MCF 10A (cell line): ENCODE measurements at regions not wholly inside any gene's neighbourhood (a gene's known extent, or its start where the extent isn't known, plus 50 kb on each side); places are given as distances from the start of the nearest gene placed in this dataset.
A peak's percentile ranks its signal among the peaks of the same experiment; 100 is the strongest.
"Not testable (repeated sequence)": the region's sequence is repeated elsewhere in the genome, so short reads cannot be mapped to it uniquely, and the experiment has no call there.

Experiments
- BruUV-seq: library from RNA; stranded (reverse); fragments of 400-500 nt; replicated peaks from 2 replicates; lab custom pipeline; 2021; lab: Mats Ljungman, UMichigan
- CTCF ChIA-PET: fragments of 300-600 bp; sonication (Branson Sonifier 250); formaldehyde crosslinking; extraction: SDS; loops from one replicate; lab custom pipeline; 2021; ENCODE audit warnings: antibody characterized with exemption, inconsistent platforms; lab: Yijun Ruan, JAX
- POLR2A ChIA-PET: fragments of 300-600, 350-650 bp; sonication (Branson Sonifier 250); formaldehyde crosslinking; extraction: SDS; loops from one replicate; lab custom pipeline; 2020; ENCODE audit warnings: antibody characterized with exemption, inconsistent platforms; lab: Yijun Ruan, JAX
- DNase-seq: peaks from one replicate; pipeline ENCODE4 v3.0.0-alpha.2; 2018; ENCODE audit not compliant: unreplicated experiment
- H3K27ac Mint-ChIP-seq: one replicate; pipeline ENCODE4 v1.8.0; 2022; ENCODE audit warnings: mild to moderate bottlenecking, low read depth, mixed read lengths; ENCODE audit not compliant: unreplicated experiment
- H3K27me3 Mint-ChIP-seq: one replicate; pipeline ENCODE4 v1.8.0; 2022; ENCODE audit warnings: mixed read lengths; ENCODE audit not compliant: insufficient read depth, unreplicated experiment
- H3K36me3 Mint-ChIP-seq: one replicate; pipeline ENCODE4 v1.8.0; 2022; ENCODE audit warnings: mild to moderate bottlenecking, moderate library complexity, mixed read lengths; ENCODE audit not compliant: insufficient read depth, unreplicated experiment
- H3K4me1 Mint-ChIP-seq: one replicate; pipeline ENCODE4 v1.8.0; 2022; ENCODE audit warnings: mixed read lengths; ENCODE audit not compliant: insufficient read depth, unreplicated experiment
- H3K4me3 Mint-ChIP-seq: one replicate; pipeline ENCODE4 v1.8.0; 2022; ENCODE audit warnings: mild to moderate bottlenecking, moderate library complexity, mixed read lengths; ENCODE audit not compliant: unreplicated experiment
- H3K9me3 Mint-ChIP-seq: one replicate; pipeline ENCODE4 v1.8.0; 2022; ENCODE audit warnings: mixed read lengths; ENCODE audit not compliant: unreplicated experiment
- intact Hi-C: fragments of 100-400 bp; cut with micrococcal nuclease; formaldehyde crosslinking; loops from 2 replicates; pipeline ENCODE4 v1.14.1; 2022
- TF ChIP-seq, protein P1 (sequence below): fragments of 200-600 bp; IDR thresholded peaks from one replicate; pipeline ENCODE4 v1.8.0; 2022; ENCODE audit warnings: antibody characterized with exemption, mild to moderate bottlenecking; ENCODE audit not compliant: unreplicated experiment

DNA sequence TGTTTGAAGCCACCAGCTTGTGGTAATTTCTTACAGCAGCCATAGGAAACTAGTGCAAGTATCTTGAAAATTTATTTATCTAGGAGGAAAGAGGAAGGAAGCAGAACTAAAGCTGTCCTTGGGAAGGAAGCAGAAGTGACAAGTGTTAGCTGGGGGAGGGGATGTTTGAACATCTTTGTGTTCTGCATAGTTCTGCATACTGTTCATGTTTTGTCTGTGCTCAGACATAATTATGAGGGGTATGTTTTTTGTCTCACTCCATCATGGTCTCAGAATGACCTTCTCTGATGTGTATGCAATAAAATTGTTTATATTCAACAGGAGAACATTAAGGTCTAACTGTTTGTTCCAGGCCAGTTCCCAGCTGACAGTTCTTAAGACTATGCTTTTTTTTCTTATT lies 606.5 kb downstream of the GALC start:
- Mint-ChIP-seq H3K9me3 (no peaks in the 10 kb centered on the region), H3K4me1 (no peaks in the 10 kb centered on the region), H3K4me3 (no peak overlapping the region), H3K27me3 (no peaks in the 10 kb centered on the region), H3K36me3 (no peaks in the 10 kb centered on the region), H3K27ac (no peak overlapping the region)
- CTCF ChIA-PET = no interaction called here
- TF ChIP-seq, protein P1, sequence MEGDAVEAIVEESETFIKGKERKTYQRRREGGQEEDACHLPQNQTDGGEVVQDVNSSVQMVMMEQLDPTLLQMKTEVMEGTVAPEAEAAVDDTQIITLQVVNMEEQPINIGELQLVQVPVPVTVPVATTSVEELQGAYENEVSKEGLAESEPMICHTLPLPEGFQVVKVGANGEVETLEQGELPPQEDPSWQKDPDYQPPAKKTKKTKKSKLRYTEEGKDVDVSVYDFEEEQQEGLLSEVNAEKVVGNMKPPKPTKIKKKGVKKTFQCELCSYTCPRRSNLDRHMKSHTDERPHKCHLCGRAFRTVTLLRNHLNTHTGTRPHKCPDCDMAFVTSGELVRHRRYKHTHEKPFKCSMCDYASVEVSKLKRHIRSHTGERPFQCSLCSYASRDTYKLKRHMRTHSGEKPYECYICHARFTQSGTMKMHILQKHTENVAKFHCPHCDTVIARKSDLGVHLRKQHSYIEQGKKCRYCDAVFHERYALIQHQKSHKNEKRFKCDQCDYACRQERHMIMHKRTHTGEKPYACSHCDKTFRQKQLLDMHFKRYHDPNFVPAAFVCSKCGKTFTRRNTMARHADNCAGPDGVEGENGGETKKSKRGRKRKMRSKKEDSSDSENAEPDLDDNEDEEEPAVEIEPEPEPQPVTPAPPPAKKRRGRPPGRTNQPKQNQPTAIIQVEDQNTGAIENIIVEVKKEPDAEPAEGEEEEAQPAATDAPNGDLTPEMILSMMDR = no peak
- POLR2A ChIA-PET = no interaction called here
- intact Hi-C loops = no loop called here
- DNase-seq = no peak
- BruUV-seq = no TSS peak

DNA sequence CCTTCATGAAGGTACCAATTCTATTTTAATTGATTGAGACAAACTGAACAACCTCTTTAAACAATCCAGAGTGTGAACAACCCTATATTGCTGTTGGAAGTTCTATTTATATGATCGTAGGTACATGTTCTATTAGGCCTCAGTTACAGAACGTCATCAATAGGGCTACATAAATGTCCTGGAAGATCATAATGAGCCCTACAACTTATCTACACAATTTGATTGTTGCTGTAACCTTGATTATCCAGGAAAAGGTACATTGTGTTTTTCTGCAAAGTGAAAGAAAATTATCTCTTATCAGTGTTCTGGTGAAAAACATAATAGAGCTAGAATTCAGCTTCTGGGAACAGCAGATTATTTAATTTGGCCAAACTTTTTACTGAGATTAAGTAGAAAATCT lies 612.9 kb downstream of the GALC start:
- CTCF ChIA-PET = interaction anchor here (0.6 kb wide), 1 partner anchor 196 kb away, joined by 5 read pairs; no protein-coding TSS in a partner anchor
- POLR2A ChIA-PET = no interaction called here
- no peak overlapping the region for H3K4me3 Mint-ChIP-seq

DNA sequence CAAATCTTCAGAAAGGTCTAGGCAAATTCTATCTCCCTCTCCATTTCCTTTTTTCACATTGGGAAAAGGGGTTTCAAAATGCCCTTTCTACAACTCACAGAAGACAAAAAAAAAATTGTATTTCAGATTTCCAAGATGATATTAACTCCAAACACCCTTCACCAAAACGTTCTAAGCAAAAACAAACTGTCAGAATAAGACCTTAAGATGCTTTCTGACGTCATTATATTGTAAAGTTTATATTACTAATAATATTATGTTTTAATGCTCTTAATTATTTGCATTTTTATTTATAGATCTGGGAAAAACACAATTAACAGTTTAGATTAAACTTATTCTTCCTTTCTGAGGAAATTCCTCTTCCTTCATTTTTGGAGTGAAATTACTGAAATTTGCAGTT lies 624.2 kb downstream of the GALC start:
- Mint-ChIP-seq H3K27ac (no peak overlapping the region), H3K4me3 (no peak overlapping the region), H3K36me3 (no peaks in the 10 kb centered on the region), H3K4me1 (peaks cover 6% of the 10 kb centered on the region), H3K27me3 (no peaks in the 10 kb centered on the region), H3K9me3 (no peaks in the 10 kb centered on the region)
- CTCF ChIA-PET = no interaction called here
- intact Hi-C loops = no loop called here
- POLR2A ChIA-PET = no interaction called here
- TF ChIP-seq, protein P1 = no peak
- BruUV-seq = no TSS peak
- DNase-seq = no peak

More for the DNA sequence above, 612.9 kb downstream of the GALC start:
- H3K27ac Mint-ChIP-seq = no peak overlapping the region
- TF ChIP-seq, protein P1 = no peak
- H3K36me3 Mint-ChIP-seq = no peaks in the 10 kb centered on the region
- H3K9me3 Mint-ChIP-seq = peaks cover 7% of the 10 kb centered on the region
- BruUV-seq = no TSS peak
- H3K4me1 Mint-ChIP-seq = no peaks in the 10 kb centered on the region
- no peaks in the 10 kb centered on the region for H3K27me3 Mint-ChIP-seq
- intact Hi-C loops = no loop called here
- DNase-seq = no peak

DNA sequence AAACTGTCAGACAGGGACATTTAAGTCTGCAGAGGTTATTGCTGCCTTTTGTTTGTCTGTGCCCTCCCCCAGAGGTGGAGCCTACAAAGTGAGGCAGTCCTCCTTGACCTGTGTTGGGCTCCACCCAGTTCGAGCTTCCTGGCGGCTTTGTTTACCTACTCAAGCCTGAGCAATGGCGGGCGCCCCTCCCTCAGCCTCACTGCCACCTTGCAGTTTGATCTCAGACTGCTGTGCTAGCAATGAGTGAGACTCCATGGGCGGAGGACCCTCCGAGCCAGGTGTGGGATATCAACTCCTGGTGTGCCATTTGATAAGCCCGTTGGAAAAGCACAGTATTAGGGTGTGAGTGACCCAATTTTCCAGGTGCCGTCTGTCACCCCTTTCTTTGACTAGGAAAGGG lies 632.7 kb downstream of the GALC start:
- H3K4me3 Mint-ChIP-seq, BruUV-seq, H3K9me3 Mint-ChIP-seq, intact Hi-C loops, H3K27ac Mint-ChIP-seq, POLR2A ChIA-PET, H3K27me3 Mint-ChIP-seq, H3K4me1 Mint-ChIP-seq, CTCF ChIA-PET, H3K36me3 Mint-ChIP-seq, DNase-seq: not testable (repeated sequence)

GRCh38 chr14:87351007-87351406 lies 642.0 kb downstream of the GALC start:
- Mint-ChIP-seq H3K9me3 (peaks cover 7% of the 10 kb centered on the region), H3K27me3 (no peaks in the 10 kb centered on the region), H3K27ac (no peak overlapping the region), H3K36me3 (no peaks in the 10 kb centered on the region), H3K4me1 (no peaks in the 10 kb centered on the region), H3K4me3 (no peak overlapping the region)
- DNase-seq = peak; percentile 19
- CTCF ChIA-PET = no interaction called here
- BruUV-seq = no TSS peak
- TF ChIP-seq, protein P1 = no peak
- intact Hi-C loops = no loop called here
- POLR2A ChIA-PET = no interaction called here
